A549 (cell line): ENCODE measurements at regions not wholly inside any gene's neighbourhood (a gene's known extent, or its start where the extent isn't known, plus 50 kb on each side); places are given as distances from the start of the nearest gene placed in this dataset.

Source experiments
- ATAC-seq, 2 experiments: fragments of 200-7000 bp in 1 of 2; fragments of >200 bp in 1 of 2; cut with Nextera tagmentation in 1 of 2; cut with Tn5 transposase in 1 of 2; 3 replicates each; pipeline versions ENCODE4 v1.8.0 to v1.9.1; 2018 to 2020; ENCODE audit warnings: mild to moderate bottlenecking in 1 of 2, moderate library complexity in 1 of 2
- CTCF ChIA-PET: fragments of 300-600 bp; sonication (Branson Sonifier 250); formaldehyde crosslinking; extraction: SDS; loops from one replicate; lab custom pipeline; 2021; ENCODE audit warnings: antibody characterized with exemption, inconsistent platforms; lab: Yijun Ruan, JAX
- POLR2A ChIA-PET: fragments of 350-600 bp; formaldehyde crosslinking; extraction: SDS; loops from one replicate; lab custom pipeline; 2021; ENCODE audit warnings: antibody characterized with exemption, inconsistent platforms; lab: Yijun Ruan, JAX
- DNase-seq, 2 experiments: peaks; one replicate each; pipeline versions ENCODE4 v3.0.0 to v3.0.0-alpha.2; 2011 to 2016; ENCODE audit warnings: low read depth in 1 of 2, low spot score in 1 of 2
- FAIRE-seq: peaks from 2 replicates; lab custom pipeline; 2011; peaks lifted over from hg19 to GRCh38; lab: Jason Lieb, UNC
- H3K27ac ChIP-seq, 2 experiments: fragments of >200 bp; sonication (Bioruptor Twin); formaldehyde crosslinking; 3 replicates each; pipeline ENCODE4 v1.5.1; 2016 to 2017
- H3K4me1 ChIP-seq: fragments of >200 bp; sonication (Bioruptor Twin); formaldehyde crosslinking; 3 replicates; pipeline ENCODE4 v1.6.1; 2016
- H3K4me2 ChIP-seq: fragments of >200 bp; sonication (Bioruptor Twin); formaldehyde crosslinking; 3 replicates; pipeline ENCODE4 v1.6.1; 2016
- H3K4me3 ChIP-seq: fragments of >200 bp; sonication (Bioruptor Twin); formaldehyde crosslinking; 3 replicates; pipeline ENCODE4 v1.5.1; 2016
- H3K9me3 ChIP-seq: fragments of >200 bp; sonication (Bioruptor Twin); formaldehyde crosslinking; 3 replicates; pipeline ENCODE4 v1.6.1; 2016
- EHF ChIP-seq: fragments of 250-450 bp; sonication (Bioruptor Pico); IDR thresholded peaks from 2 replicates; pipeline ENCODE4 v1.5.0; 2020; ENCODE audit warnings: mild to moderate bottlenecking
- EP300 ChIP-seq, 2 experiments: fragments of >200 bp; sonication (Bioruptor Twin); formaldehyde crosslinking; IDR thresholded peaks; 2 replicates in 1 of 2; 3 replicates in 1 of 2; pipeline ENCODE4 v1.6.1; 2016 to 2017
- ESRRA ChIP-seq: fragments of 150-350 bp; IDR thresholded peaks from 2 replicates; pipeline ENCODE4 v1.6.1; 2014; ENCODE audit warnings: mild to moderate bottlenecking, low read length, borderline replicate concordance
- FOSB ChIP-seq: fragments of 250-450 bp; sonication (Bioruptor Pico); IDR thresholded peaks from 2 replicates; pipeline ENCODE4 v1.5.0; 2020; ENCODE audit warnings: mild to moderate bottlenecking, moderate library complexity
- FOSL2 ChIP-seq, 2 experiments: fragments of 450-650 bp in 1 of 2; fragments of >200 bp in 1 of 2; sonication (Bioruptor Twin) in 1 of 2; formaldehyde crosslinking; IDR thresholded peaks; 2 replicates each; pipeline versions ENCODE4 v1.5.0 to v1.6.1; 2016 to 2020; ENCODE audit warnings: mild to moderate bottlenecking in 1 of 2, moderate library complexity in 1 of 2
- FOXS1 ChIP-seq: fragments of 250-450 bp; sonication (Bioruptor Pico); IDR thresholded peaks from 2 replicates; pipeline ENCODE4 v1.5.0; 2020; ENCODE audit warnings: mild to moderate bottlenecking, moderate library complexity
- MYC ChIP-seq: IDR thresholded peaks from 2 replicates; pipeline ENCODE4 v1.6.1; 2012; ENCODE audit warnings: mild to moderate bottlenecking, inconsistent platforms, low read length, improper control_type of control experiment, borderline replicate concordance
- NPAS2 ChIP-seq: fragments of 250-450 bp; sonication (Bioruptor Pico); IDR thresholded peaks from 2 replicates; pipeline ENCODE4 v1.8.0; 2022; ENCODE audit warnings: mild to moderate bottlenecking, moderate library complexity, borderline replicate concordance
- POLR2AphosphoS2 ChIP-seq: conservative IDR thresholded peaks from 2 replicates; pipeline ENCODE4 v1.6.1; 2012; ENCODE audit warnings: low read length, improper control_type of control experiment, inconsistent platforms
- RAD21 ChIP-seq, 2 experiments: fragments of >200 bp in 1 of 2; sonication (Bioruptor Twin) in 1 of 2; formaldehyde crosslinking in 1 of 2; IDR thresholded peaks in 1 of 2; conservative IDR thresholded peaks in 1 of 2; 2 replicates in 1 of 2; 3 replicates in 1 of 2; pipeline ENCODE4 v1.6.1; 2012 to 2018; ENCODE audit warnings: inconsistent platforms in 1 of 2
- RNF2 ChIP-seq: fragments of 200-600 bp; sonication (generic); IDR thresholded peaks from 2 replicates; pipeline ENCODE4 v1.6.1; 2016; ENCODE audit warnings: low read depth, mild to moderate bottlenecking, antibody characterized with exemption, moderate library complexity, borderline replicate concordance
- TFCP2L1 ChIP-seq: fragments of 250-450 bp; sonication (Bioruptor Pico); IDR thresholded peaks from 2 replicates; pipeline ENCODE4 v1.5.0; 2021; ENCODE audit warnings: mild to moderate bottlenecking
- ZFP36 ChIP-seq: fragments of 450-650 bp; IDR thresholded peaks from 2 replicates; pipeline ENCODE4 v1.6.1; 2014; ENCODE audit warnings: borderline replicate concordance; ENCODE audit not compliant: partially characterized antibody
- WGBS: methylation state at CpG from one replicate; pipeline ENCODE4 v1.1.6; 2017; ENCODE audit errors: missing lambda C conversion rate; 5-methylcytosine and 5-hydroxymethylcytosine counted together
- TF ChIP-seq, protein P1 (sequence below): IDR thresholded peaks from 2 replicates; pipeline ENCODE4 v1.6.1; 2012; ENCODE audit warnings: low read depth, borderline replicate concordance
- TF ChIP-seq, protein P2 (sequence below): fragments of >200 bp; sonication (Bioruptor Twin); formaldehyde crosslinking; IDR thresholded peaks from 3 replicates; pipeline ENCODE4 v1.5.1; 2016
- TF ChIP-seq, protein P3 (sequence below): fragments of >200 bp; sonication (Bioruptor Twin); formaldehyde crosslinking; IDR thresholded peaks from 3 replicates; pipeline ENCODE4 v1.6.1; 2016
- TF ChIP-seq, protein P4 (sequence below): fragments of 150-350 bp; IDR thresholded peaks from 2 replicates; pipeline ENCODE4 v1.6.1; 2014; ENCODE audit warnings: low read depth, mild to moderate bottlenecking, low read length
- TF ChIP-seq, protein P5 (sequence below): fragments of >200 bp; sonication (Bioruptor Twin); formaldehyde crosslinking; IDR thresholded peaks from 2 replicates; pipeline ENCODE4 v1.6.1; 2016
- TF ChIP-seq, protein P6 (sequence below): IDR thresholded peaks from 2 replicates; pipeline ENCODE4 v1.6.1; 2012

DNA sequence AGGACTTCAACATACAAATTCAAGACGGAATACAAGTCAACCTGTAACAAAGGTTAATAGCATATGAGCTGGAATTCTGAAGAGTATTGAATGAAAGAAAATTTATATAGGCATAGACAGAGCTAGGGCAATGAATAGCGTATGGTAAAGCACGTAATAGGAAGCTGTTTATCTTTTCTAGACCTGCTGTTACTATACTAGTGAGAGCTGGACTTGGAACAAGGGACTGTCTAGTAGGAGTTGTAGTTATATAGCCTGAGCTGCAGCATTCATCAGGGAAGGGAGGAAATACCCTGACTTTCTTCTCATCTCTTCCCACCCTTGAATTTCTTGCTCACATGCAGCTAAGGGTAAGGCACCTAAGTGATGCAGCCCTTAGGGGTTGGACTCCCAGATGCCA is 67.5 kb upstream of the PRLR start:
- TF ChIP-seq, protein P1, sequence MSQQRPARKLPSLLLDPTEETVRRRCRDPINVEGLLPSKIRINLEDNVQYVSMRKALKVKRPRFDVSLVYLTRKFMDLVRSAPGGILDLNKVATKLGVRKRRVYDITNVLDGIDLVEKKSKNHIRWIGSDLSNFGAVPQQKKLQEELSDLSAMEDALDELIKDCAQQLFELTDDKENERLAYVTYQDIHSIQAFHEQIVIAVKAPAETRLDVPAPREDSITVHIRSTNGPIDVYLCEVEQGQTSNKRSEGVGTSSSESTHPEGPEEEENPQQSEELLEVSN, result no peak
- TF ChIP-seq RAD21 (conservative IDR thresholded peaks at IDR 0.05 in 1 of 2, IDR thresholded peaks at IDR 0.05 in 1 of 2) (no peak), RNF2 (no peak)
- TF ChIP-seq, protein P2, sequence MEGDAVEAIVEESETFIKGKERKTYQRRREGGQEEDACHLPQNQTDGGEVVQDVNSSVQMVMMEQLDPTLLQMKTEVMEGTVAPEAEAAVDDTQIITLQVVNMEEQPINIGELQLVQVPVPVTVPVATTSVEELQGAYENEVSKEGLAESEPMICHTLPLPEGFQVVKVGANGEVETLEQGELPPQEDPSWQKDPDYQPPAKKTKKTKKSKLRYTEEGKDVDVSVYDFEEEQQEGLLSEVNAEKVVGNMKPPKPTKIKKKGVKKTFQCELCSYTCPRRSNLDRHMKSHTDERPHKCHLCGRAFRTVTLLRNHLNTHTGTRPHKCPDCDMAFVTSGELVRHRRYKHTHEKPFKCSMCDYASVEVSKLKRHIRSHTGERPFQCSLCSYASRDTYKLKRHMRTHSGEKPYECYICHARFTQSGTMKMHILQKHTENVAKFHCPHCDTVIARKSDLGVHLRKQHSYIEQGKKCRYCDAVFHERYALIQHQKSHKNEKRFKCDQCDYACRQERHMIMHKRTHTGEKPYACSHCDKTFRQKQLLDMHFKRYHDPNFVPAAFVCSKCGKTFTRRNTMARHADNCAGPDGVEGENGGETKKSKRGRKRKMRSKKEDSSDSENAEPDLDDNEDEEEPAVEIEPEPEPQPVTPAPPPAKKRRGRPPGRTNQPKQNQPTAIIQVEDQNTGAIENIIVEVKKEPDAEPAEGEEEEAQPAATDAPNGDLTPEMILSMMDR, result no peak
- TF ChIP-seq, protein P3, sequence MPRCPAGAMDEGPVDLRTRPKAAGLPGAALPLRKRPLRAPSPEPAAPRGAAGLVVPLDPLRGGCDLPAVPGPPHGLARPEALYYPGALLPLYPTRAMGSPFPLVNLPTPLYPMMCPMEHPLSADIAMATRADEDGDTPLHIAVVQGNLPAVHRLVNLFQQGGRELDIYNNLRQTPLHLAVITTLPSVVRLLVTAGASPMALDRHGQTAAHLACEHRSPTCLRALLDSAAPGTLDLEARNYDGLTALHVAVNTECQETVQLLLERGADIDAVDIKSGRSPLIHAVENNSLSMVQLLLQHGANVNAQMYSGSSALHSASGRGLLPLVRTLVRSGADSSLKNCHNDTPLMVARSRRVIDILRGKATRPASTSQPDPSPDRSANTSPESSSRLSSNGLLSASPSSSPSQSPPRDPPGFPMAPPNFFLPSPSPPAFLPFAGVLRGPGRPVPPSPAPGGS, result no peak
- TF ChIP-seq, protein P4, sequence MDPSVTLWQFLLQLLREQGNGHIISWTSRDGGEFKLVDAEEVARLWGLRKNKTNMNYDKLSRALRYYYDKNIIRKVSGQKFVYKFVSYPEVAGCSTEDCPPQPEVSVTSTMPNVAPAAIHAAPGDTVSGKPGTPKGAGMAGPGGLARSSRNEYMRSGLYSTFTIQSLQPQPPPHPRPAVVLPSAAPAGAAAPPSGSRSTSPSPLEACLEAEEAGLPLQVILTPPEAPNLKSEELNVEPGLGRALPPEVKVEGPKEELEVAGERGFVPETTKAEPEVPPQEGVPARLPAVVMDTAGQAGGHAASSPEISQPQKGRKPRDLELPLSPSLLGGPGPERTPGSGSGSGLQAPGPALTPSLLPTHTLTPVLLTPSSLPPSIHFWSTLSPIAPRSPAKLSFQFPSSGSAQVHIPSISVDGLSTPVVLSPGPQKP, result no peak
- CTCF ChIA-PET, result no interaction called here
- Histone ChIP-seq H3K4me2 (no peak overlapping the region), H3K4me3 (no peak overlapping the region), H3K4me1 (no peaks in the 10 kb centered on the region), H3K27ac (no peak overlapping the region), H3K9me3 (no peaks in the 10 kb centered on the region)
- ATAC-seq, result no peak
- WGBS, result 20% methylated on average over 3 of the region's 3 CpGs
- no peak for FAIRE-seq
- POLR2A ChIA-PET, result no interaction called here
- DNase-seq, result no peak

DNA sequence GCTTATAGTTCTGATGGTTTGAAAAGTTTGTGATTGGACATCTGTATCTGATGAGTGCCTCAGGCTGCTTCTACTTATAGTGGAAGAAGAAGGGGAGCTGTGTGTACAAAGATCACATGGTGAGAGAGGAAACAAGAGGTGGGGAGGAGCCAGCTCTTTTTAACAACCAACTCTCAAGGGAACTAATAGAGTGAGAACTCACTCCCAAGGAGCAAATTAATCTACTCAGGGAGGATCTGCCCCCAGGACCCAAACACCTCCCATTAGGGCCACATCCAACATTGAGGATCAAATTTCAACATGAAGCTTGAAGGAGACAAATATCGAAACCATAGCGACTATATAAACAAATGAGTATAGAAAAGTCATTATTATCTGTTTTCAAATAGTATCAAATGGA is 64.7 kb upstream of the PRLR start:
- Histone ChIP-seq H3K4me3 (no peak overlapping the region), H3K27ac (no peak overlapping the region), H3K4me2 (no peak overlapping the region), H3K9me3 (no peaks in the 10 kb centered on the region), H3K4me1 (no peaks in the 10 kb centered on the region)
- ChIA-PET CTCF (no interaction called here), POLR2A (no interaction called here)
- TF ChIP-seq MYC, result no peak
- no peak for FAIRE-seq
- WGBS, result 37% methylated on average over 2 of the region's 2 CpGs
- DNase-seq, result no peak
- ATAC-seq, result no peak

DNA sequence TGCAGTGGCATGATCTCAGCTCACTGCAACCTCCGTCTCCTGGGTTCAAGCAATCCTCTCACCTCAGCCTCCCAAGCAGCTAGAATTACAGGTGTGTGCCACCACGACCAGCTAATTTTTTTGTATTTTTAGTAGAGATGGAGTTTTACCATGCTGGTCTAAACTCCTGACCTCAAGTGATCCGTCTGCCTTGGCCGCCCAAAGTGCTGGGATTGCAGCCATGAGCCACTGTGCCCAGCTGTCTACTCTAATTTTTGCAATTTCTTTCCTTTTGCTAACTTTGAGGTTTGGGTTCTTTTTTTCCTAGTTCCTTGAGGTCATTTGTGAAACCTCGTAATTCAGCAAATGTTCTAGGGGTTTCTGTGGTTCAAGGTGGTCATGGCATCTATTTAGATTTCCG is 63.7 kb upstream of the PRLR start:
- TF ChIP-seq, protein P1, result no peak
- TF ChIP-seq FOXS1 (CRISPR knock-in tag) (no peak), ZFP36 (no peak), EP300 (IDR thresholded peaks at IDR 0.05) (no peak)
- TF ChIP-seq, all 56 proteins: peak for 0
- DNase-seq, result no peak
- no peak for ATAC-seq
- Histone ChIP-seq H3K9me3 (no peaks in the 10 kb centered on the region), H3K4me3 (no peak overlapping the region), H3K4me2 (no peak overlapping the region), H3K27ac (no peak overlapping the region), H3K4me1 (no peaks in the 10 kb centered on the region)
- WGBS, result 3% methylated on average over 6 of the region's 6 CpGs
- ChIA-PET POLR2A (no interaction called here), CTCF (no interaction called here)
- no peak for FAIRE-seq

DNA sequence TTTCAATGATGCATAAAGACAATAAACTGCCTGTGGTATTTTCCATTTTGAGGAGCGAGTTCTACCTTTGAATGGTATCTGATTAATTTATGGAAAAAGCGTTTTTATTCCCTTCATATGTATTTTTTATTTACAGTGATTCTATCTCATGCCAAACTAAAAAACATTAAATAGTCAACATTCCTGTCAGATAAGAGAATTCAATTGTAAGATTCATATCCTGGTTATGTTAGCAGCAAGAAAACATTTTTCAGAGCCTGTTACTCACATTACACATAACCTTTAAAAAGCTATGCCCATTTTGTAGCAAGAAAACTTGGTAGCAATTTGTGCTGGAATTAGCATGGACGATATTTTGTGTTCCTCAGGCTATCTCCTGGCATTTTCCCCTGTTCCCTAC is 55.1 kb upstream of the PRLR start:
- CTCF ChIA-PET, result no interaction called here
- FAIRE-seq (no peak), ATAC-seq (no peak)
- TF ChIP-seq, protein P2, result no peak
- TF ChIP-seq MYC (no peak), FOSL2 (IDR thresholded peaks at IDR 0.05) (no peak), FOSL2 (CRISPR knock-in tag; IDR thresholded peaks at IDR 0.05) (no peak), EHF (no peak), FOXS1 (CRISPR knock-in tag) (no peak), FOSB (CRISPR knock-in tag) (no peak), POLR2AphosphoS2 (no peak), ESRRA (no peak), TFCP2L1 (CRISPR knock-in tag) (no peak), ZFP36 (no peak), NPAS2 (CRISPR knock-in tag) (no peak), RAD21 (conservative IDR thresholded peaks at IDR 0.05 in 1 of 2, IDR thresholded peaks at IDR 0.05 in 1 of 2) (no peak)
- TF ChIP-seq, protein P5, sequence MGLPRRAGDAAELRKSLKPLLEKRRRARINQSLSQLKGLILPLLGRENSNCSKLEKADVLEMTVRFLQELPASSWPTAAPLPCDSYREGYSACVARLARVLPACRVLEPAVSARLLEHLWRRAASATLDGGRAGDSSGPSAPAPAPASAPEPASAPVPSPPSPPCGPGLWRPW, result no peak
- TF ChIP-seq, protein P6, sequence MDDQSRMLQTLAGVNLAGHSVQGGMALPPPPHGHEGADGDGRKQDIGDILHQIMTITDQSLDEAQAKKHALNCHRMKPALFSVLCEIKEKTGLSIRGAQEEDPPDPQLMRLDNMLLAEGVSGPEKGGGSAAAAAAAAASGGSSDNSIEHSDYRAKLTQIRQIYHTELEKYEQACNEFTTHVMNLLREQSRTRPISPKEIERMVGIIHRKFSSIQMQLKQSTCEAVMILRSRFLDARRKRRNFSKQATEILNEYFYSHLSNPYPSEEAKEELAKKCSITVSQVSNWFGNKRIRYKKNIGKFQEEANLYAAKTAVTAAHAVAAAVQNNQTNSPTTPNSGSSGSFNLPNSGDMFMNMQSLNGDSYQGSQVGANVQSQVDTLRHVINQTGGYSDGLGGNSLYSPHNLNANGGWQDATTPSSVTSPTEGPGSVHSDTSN, result no peak

More for the DNA sequence above, 55.1 kb upstream of the PRLR start:
- 2% methylated on average over 3 of the region's 3 CpGs for WGBS
- no peaks in the 10 kb centered on the region for H3K9me3 ChIP-seq
- POLR2A ChIA-PET, result no interaction called here
- DNase-seq, result no peak
- no peaks in the 10 kb centered on the region for H3K4me1 ChIP-seq
- H3K4me2 ChIP-seq, result no peak overlapping the region
- H3K4me3 ChIP-seq, result no peak overlapping the region
- H3K27ac ChIP-seq, result no peak overlapping the region
